ENCODE measurements at regions not wholly inside any gene's neighbourhood (a gene's known extent, or its start where the extent isn't known, plus 50 kb on each side); places are given as distances from the start of the nearest gene placed in this dataset.

DNA sequence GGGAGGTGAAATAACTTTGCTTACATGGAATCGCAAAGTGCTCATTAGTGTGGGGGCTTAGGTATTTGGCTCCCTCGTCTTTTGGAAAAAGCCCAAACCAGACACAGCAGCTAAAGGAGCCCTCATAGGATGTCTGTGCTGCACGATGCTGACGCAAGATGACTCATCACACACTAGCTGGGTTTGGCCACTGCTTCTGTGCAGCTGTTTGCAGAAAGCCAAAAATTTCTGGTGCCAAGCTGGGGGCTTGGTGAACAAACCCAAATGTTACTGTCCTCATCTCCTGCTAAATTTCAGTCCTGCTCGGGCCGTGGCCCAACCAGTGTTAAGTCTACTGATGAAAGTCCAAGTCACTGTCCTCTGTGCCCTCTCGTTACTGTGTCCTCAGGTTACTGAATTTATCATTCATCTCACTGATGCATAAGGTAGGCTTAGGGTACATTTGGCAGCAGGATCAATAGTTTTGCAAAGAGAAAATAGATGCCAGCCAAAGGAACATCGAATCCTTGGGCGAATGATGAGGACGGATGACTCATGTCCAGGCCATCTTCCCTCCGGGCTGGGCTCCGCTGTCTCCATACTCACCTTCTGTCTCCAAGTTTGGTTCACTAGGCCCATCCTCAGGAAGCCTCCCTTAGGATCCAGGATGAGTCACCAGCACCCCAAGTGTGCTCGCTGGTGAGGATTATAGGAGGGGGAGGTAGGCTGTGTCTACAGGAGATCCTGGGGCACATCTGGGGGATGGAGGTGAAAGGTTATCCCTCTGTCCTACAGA, 177.7 kb downstream of the ADSS2 start:
- TF ChIP-seq CTCF (IDR thresholded peaks at IDR 0.05) (no peak), POLR2A (IDR thresholded peaks at IDR 0.05) (no peak), POLR2AphosphoS5 (IDR thresholded peaks at IDR 0.05) (peak; percentile 54)
